HG03108 (cell line): ENCODE measurements at regions not wholly inside any gene's neighbourhood (a gene's known extent, or its start where the extent isn't known, plus 50 kb on each side); places are given as distances from the start of the nearest gene placed in this dataset.
"Not testable (repeated sequence)": the region's sequence is repeated elsewhere in the genome, so short reads cannot be mapped to it uniquely, and the experiment has no call there.

ENCODE experiments used
- ATAC-seq: cut with Tn5 transposase; IDR thresholded peaks from one replicate; pipeline ENCODE4 v1.9.1; 2021; ENCODE audit warnings: moderate library complexity; ENCODE audit not compliant: unreplicated experiment

DNA sequence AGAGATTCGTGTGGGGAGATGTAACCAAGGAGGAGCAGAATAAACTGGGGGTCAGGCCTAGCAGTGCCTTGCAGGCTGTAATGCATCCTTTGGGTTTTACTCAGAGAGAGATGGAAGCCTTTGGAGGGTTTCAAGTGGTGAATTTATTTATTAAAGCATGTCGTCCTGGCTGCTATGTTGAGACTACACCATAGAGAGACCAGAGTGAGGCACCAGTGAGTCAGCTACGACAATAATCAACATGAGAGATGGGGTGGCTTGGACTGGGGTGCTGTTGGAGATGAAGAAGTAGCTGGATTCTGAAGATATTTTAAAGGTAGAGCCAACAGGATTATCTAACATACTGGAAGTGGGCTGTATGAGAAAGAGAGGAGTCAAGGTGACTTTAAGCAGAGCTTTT lies 335.3 kb upstream of the ARHGEF26 start:
- no peak for ATAC-seq

DNA sequence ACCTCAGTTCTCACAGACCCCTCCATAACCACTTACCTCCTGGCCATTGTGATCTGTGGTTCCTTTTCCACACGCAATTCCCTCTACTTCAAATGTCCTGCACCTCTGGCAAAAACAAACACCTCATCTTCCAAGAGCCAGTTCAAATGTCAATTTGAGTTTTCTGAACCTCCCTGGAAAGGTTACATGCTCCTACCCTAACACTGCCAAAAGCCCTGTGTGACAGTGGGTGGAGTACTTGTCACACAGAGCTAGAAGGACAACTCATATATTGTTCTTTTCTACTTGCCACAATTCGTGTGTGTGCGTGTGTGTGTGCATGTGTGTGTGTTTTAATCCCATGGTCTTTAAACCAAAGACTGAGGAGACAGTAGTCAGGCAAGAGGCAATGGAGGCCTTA lies 331.8 kb upstream of the ARHGEF26 start:
- no peak for ATAC-seq

DNA sequence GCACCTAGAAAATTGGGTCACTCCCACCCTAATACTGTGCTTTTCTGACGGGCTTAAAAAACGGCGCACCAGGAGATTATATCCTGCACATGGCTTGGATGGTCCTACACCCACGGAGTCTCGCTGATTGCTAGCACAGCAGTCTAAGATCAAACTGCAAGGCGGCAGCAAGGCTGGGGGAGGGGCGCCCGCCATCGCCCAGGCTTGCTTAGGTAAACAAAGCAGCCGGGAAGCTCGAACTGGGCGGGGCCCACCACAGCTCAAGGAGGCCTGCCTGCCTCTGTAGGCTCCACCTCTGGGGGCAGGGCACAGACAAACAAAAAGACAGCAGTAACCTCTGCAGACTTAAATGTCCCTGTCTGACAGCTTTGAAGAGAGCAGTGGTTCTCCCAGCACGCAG lies 324.1 kb upstream of the ARHGEF26 start:
- ATAC-seq, result not testable (repeated sequence)

DNA sequence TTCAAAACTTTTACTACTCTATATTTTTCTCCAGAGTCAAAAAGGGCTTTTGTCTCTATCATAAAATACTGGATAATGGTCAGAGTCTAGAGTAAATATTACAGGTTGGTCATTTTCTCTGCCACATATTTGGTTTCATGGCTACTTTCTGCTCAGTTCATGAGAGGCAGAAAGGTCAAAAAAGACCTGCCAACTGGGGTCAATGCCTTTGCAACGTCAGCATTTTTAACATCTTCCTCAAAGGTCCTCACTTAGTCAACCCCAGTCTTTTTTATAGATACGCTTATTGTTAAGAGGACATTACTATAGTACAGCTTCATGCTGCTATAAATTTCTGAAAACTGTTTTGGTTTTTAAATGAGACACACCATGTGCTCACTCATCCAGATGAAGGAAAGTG lies 312.1 kb upstream of the ARHGEF26 start:
- no peak for ATAC-seq

DNA sequence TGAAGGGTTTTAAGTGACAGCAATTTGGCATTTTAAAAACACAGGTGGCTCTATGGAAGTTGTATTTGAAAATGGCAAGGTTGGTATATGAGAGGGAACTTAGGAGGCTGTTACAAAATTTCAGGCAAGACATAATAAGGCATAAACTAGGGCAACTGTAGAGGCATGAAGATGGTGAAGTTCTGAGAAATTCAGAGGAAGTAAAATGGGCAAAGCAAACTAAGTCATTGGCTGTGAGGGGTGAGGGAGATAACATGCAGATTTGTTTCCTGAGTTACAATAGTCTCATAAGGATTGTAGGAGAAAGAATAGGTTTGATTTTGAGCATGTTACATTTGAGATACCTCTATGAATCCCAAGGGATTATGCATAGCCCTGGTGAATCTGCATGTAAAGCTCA lies 302.9 kb upstream of the ARHGEF26 start:
- no peak for ATAC-seq

- ATAC-seq, result no peak
Measured at GRCh38 chr3:153820035-153820434, 301.2 kb upstream of the ARHGEF26 start.

GRCh38 chr3:153828346-153828745 lies 292.8 kb upstream of the ARHGEF26 start:
- not testable (repeated sequence) for ATAC-seq

DNA sequence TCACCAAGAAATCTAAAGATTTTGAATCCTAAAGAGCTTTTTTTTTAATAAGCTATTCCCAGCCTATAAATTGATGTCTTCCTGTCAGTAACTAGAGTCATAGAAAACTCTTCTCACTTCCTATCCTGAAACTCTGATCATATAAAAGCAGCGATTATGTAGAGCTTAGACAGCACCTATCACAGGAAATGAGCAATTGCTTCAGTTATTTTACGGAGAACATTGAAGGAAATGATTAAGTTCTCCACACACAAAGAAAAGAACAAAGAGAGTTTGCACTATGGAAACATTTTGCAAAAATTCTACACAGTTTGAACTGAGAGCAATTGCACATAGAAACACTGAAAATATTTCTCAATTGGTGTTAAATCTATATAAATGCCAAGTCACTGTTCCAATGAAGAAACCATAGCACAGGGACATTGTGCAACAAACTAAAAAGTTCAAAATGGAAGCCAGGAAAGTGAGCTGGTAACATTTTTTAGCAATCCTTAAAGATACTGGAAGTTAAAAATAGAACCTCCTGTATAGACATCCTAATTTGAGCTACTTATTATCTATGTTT lies 291.5 kb upstream of the ARHGEF26 start:
- no peak for ATAC-seq

- no peak for ATAC-seq
Measured at GRCh38 chr3:153830552-153830951, 290.6 kb upstream of the ARHGEF26 start.

DNA sequence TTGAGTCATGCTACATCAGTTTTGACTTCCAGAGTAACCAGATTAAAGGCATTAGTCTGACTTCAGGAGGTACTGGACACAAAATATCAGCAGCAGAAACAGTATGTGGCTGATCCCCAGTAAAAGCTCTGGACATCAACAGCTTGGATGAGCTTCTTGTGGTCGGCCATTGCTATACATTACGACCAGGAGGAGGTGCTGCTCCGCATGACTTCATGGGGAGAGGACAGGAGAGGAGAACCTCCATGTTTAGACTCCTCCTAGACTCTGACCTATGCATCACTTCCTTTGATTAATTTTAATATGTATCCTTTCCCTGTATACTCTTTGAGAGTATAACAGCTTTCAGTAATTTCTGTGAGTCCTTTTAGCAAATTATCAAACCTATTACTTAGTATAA lies 285.6 kb upstream of the ARHGEF26 start:
- ATAC-seq, result no peak

DNA sequence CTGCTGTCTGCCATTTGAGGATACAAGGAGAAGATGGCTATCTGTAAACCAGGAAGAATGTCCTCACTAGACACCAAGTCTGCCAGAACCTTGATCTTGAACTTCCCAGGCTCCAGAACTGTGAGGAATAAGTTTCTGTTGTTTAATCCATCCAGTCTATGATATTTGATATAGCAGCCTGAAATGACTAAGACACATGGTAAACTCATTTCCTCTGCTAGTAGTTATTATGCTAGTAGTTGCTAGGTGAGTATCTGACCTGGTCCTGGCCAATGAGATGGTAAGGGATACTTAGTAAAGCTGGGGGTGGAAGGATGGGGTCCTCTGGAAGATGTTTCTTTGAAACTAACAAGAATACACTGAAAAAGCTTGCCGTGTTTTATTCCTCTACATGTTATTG lies 280.7 kb upstream of the ARHGEF26 start:
- no peak for ATAC-seq

- ATAC-seq, result no peak
Measured at GRCh38 chr3:153843994-153844393, 277.2 kb upstream of the ARHGEF26 start.

- ATAC-seq, result no peak
Measured at GRCh38 chr3:153845311-153845710, 275.9 kb upstream of the ARHGEF26 start.

GRCh38 chr3:153848702-153849101 lies 272.5 kb upstream of the ARHGEF26 start:
- ATAC-seq, result no peak

GRCh38 chr3:153852355-153852754 lies 268.8 kb upstream of the ARHGEF26 start:
- ATAC-seq, result no peak

GRCh38 chr3:153853163-153853562 lies 268.0 kb upstream of the ARHGEF26 start:
- no peak for ATAC-seq

GRCh38 chr3:153855772-153856171 lies 265.4 kb upstream of the ARHGEF26 start:
- ATAC-seq, result peak; percentile 60

- ATAC-seq, result no peak
Measured at GRCh38 chr3:153856932-153857331, 264.3 kb upstream of the ARHGEF26 start.

DNA sequence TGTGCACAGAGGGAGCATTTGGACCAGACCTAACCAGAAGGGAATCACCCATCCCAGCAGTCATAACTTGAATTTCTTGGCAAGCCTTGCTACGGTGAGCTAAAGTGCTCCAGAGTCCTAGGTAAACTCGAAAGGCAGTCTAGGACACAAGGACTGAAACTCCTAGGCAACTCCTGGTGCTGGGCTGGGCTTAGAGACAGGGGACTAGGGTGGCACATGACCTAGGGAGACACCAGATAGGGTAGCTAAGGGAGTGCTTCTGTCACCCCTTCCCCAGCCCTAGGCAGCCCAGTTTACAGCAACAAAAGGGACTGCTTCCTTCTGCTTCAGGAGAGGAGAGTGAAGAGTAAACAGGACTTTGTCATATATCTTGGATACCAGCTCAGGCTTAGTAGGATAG lies 256.4 kb upstream of the ARHGEF26 start:
- ATAC-seq, result no peak

DNA sequence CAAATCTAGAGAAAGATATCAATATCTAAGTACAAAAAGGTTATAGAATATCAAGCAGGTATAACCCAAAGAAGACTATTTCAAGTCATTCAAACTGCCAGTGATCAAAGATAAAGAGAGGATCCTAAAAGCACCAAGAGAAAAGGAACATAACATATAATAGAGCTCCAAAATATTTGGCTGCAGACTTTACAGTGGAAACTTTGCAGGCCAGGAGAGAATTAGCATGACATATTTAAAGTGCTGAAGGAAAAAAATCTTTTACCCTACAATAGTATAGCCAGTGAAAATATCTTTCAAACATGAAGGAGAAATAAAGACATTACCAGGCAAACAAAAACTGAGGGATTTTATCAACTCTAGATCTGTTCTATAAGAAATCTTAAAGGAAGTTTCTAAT lies 254.3 kb upstream of the ARHGEF26 start:
- ATAC-seq, result no peak

GRCh38 chr3:153874348-153874747 lies 246.8 kb upstream of the ARHGEF26 start:
- not testable (repeated sequence) for ATAC-seq

- no peak for ATAC-seq
Measured at GRCh38 chr3:153880493-153880892, 240.7 kb upstream of the ARHGEF26 start.

GRCh38 chr3:153881201-153881600 lies 240.0 kb upstream of the ARHGEF26 start:
- ATAC-seq, result no peak

GRCh38 chr3:153885359-153885758 lies 235.8 kb upstream of the ARHGEF26 start:
- ATAC-seq, result no peak
